ENCODE measurements at regions not wholly inside any gene's neighbourhood (a gene's known extent, or its start where the extent isn't known, plus 50 kb on each side); places are given as distances from the start of the nearest gene placed in this dataset.
A peak's percentile ranks its signal among the peaks of the same experiment; 100 is the strongest.

DNA sequence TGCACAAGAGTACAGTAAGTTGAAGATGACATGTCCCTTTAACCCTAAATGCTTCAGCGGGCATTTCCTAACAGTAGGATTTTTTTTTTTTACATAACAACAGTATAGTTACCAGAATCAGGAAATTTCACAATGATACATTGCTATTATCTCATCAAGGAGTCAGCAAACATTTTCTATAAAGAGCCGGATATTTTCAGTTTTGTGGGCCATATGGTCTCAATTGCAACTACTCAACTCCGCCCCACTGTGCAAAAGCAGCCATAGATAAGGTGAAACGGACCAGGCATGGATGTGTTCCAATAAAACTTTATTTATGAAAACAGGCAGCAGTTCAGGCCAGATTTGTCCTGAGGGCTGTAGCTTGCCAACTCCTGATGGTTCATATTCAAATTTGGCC is 130.6 kb downstream of the SMAD6 start:
- no peak for DNase-seq (ENCODE audit: low read depth, low spot score)

DNA sequence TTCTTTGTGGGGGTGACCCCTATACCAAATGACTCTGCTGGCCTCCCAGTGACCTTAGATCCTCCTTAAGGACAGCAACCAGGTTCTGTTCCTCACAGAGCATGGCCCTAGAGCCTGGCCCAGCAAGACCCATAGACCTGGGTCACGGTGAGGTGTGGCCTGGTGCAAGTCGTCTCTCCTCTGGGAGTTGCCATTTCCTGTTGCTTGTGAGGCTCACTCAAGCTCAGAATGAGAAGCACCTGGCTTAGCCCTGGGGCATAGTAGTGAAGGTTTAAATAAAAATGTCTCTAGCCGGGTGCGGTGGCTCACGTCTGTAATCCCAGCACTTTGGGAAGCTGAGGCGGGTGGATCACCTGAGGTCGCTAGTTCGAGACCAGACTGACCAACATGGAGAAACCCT is 131.3 kb downstream of the SMAD6 start:
- DNase-seq (ENCODE audit: low read depth, low spot score) = no peak

DNA sequence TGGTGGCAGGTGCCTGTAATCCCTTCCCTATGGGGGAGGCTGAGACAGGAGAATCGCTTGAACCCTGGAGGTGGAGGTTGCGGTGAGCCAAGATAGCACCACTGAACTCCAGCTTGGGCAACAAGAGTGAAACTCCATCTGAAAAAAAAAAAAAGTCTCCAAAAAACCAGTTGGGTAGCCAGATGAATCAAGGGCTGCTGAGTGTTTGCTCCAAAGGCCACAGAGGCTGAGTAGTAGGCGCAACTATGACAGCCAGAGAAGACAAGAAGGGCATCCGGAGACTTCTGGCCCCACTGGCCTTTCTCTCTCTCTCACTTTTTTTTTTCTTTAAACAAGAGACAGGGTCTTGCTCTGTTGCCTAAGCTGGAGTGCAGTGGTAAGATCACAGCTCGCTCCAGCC is 131.8 kb downstream of the SMAD6 start:
- DNase-seq (ENCODE audit: low read depth, low spot score) = no peak

DNA sequence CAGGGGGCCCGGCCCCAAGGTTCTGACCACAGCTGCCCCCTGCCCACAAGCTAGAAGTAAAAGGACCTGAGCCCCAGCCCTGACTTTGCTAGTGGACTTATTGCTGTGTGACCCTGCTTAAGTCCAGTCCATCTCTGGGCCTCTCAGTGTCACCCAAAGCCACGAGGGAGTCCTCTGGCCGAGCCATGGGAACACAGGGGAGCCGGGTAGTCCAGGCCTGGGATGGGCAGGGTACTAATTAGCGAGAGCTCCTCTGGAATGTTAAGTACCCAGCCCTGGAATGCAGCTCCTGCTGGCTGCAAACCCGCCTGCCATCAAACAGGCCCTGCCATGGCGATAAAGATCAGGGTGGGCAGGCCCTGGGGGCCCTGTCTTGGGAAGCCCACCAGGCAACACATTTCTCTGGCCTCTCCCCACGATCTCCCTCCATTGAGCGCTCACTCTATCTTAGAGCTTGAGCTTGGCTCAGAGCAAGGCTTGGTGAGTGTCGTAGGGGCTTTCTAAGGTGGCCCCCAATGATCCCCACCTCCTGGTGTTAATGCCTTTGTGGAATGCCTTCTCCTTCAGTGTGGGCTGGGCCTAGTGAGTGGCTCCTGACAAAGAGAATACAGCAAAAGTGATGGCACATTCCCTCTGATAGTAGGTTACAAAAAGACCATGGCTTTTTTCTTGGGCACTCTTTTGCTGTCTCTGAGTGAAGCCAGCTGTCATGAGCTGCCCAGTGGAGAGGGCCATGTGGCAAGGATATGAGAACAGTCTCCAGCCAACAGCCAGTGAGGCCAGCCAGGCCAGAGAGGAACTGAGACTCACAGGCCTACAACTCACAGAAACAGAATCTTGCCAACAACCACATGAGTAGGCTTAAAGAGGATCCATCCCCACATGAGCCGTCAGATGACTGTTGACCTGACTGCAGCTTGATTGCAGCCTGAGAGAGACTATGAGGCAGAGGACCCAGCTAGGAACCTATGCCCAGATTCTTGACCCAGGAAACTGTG is 133.1 kb downstream of the SMAD6 start:
- DNase-seq (ENCODE audit: low read depth, low spot score) = no peak

DNA sequence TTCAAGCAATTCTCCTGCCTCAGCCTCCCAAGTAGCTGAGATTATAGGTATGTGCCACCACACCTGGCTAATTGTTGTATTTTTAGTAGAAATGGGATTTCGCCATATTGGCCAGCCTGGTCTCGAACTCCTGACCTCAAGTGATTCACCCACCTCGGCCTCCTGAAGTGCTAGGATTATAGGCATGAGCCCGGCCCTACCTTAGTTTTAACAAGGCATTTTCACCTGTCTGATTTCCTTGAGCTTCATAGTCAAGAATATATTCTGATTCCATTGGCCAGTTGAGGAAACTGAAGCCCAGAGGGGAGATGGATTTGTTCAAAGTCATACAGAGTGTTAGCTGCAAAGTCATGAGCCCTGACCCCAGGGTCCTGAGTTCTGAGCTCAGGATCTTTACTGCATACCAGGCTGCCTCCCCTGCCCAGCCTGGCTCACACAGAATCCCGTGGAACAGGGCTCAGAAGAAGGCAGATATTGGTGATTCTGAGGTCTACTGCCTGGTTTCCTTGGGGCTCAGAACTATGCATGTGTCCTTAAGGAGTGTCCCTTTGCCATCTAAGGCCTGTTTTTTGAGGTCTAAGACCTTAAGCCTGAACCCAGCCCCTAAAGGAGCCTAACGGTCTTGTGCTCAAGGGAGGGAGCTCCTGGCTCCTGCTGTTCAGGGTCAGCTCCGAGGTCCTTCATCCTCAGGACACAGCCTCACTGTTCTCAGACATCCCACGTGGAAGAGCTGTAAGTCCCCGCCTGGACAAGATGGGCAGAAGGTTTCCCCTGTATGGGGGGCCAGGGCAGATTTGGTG is 134.4 kb downstream of the SMAD6 start:
- DNase-seq (ENCODE audit: low read depth, low spot score) = no peak

DNA sequence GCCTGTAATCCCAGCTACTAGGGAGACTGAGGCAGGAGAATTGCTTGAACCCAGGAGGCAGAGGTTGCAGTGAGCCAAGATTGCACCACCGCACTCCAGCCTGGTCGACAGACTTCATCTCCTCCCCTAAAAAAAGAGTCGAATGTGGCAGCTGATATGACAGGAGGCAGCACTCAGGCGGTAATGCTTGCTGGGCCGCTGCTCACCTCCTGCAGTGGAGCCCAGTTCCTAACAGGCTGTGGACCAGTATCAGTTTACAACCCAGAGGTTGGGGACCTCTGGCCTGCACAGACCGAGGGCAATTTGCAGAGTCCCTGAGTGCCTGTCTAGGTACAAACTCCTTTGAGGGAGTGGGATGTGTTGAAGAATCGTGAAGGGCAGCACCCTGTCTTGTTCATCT is 136.2 kb downstream of the SMAD6 start:
- DNase-seq (ENCODE audit: low read depth, low spot score) = no peak

DNA sequence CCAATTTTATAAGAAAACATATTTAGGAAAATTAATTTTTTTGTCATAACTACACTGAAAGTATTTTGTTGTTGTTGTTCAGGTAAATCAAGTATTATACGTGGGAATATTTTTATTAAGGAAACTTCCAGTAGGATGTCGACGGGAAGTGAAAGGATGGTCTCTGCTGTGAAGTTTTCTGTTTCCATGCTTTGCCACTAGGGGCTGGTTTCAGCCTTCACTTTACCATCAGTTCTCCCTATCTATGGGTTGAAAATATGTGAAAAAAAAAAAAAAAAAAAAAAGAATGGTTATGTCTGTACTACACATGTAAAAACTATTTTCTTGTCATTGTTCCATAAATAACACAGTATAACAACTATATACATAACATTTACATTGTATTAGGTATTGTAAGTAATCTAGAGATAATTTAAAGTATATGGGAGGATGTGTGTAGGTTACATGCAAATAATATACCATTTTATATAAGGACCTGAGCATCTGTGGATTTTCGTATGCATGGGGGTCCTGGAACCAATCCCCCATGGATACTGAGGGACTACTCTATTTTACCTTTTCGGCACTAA is 136.7 kb downstream of the SMAD6 start:
- no peak for DNase-seq (ENCODE audit: low read depth, low spot score)

DNA sequence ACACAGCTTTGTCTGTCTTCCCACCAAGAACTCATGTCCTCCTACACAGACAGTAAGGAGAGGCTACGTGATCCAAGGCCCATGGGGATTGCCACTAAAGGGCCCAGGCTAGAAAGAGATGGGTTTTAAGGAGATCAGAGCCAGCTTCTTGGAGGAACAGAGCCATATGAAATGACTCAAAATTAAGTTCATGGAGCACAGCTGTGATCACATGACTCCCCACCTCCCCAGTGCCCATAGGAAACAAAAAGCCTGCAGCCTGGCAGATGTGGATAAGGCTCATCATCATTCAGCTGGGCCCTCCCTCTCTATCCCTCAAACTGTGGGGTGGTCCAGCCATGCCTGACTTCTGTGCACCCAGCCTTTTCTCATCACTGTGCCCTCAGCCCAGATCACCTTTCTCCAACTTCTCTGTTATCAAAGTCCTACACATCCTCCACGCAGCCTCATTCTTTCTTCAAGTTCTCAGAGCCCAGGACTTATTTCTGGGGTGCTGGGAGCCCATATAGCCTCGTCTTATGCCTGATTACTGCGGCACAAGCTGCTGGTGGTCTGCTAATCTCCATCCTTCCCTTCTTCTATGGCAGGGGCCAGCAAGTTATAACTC is 137.6 kb downstream of the SMAD6 start:
- no peak for DNase-seq (ENCODE audit: low read depth, low spot score)

DNA sequence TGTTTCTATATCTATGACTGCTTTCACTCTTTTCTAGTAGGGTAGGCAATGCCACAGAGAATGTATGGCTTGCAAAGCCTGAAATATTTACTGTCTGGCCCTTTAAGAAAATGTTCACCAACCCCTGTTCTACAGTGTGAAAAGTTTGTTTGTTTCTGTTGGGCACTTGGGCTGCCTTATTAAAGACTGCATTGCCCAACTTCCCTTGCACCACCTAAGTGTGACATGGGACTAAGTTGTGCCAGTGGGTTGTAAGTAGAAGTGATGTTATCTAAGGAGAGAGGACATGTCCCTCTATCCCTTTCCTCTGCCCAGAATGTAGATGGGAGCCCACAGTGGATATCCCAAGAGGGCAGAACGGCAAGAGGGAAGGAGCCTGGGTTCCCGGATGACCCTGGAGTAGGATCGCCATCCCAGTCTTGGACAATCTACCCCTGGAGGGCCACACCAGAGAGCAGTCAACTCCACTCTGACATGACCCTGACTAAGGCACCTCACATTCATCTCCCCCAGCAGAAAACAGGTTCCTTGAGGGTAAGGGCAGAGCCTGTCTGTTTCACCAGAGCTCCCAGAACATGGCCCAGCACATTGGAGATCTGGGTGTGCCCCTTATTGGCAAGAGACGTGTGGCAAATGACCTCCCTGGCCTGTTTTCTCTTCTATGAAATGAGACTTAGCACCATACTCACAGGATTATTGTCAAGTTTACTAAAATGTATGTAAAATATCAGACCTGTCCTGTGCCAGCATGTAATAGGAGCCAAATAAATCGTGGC is 138.8 kb downstream of the SMAD6 start:
- DNase-seq (ENCODE audit: low read depth, low spot score) = no peak

DNA sequence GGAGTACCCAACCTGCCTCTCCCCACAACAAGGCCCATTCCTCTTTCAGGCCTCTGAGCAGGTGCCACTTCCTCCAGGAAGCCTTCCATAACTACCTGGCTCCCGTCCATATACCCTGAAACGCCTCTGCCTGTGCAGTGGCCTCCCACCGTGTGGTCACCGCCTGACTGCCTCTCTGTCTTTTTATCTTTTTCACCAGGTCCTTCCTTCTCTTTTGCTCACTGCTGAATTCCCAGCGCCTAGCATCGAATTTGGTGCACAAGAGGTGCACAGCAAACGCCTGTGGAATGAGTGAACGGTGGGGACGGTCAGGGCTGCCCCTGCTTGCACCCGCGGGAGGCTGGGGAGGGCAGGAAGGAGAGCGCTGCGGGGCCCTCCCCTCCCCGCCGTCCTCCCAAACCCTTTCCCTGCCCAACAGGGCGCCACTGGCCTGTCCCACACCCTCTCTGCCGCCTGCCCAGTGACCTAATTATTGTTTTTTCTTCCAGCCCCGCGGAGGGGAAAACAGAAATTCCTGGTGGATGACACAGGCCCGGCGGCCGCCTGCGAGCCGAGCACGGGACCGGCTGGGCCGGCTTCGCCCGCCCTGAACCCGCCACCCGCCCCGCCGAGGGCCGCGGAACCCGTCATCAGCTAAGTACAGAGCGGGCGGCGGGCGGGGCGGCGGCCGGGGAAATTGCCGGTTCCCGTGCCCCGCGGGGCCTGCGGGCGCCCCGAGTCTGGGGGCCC is 140.1 kb downstream of the SMAD6 start:
- peak; percentile 82 for DNase-seq (ENCODE audit: low read depth, low spot score)

DNA sequence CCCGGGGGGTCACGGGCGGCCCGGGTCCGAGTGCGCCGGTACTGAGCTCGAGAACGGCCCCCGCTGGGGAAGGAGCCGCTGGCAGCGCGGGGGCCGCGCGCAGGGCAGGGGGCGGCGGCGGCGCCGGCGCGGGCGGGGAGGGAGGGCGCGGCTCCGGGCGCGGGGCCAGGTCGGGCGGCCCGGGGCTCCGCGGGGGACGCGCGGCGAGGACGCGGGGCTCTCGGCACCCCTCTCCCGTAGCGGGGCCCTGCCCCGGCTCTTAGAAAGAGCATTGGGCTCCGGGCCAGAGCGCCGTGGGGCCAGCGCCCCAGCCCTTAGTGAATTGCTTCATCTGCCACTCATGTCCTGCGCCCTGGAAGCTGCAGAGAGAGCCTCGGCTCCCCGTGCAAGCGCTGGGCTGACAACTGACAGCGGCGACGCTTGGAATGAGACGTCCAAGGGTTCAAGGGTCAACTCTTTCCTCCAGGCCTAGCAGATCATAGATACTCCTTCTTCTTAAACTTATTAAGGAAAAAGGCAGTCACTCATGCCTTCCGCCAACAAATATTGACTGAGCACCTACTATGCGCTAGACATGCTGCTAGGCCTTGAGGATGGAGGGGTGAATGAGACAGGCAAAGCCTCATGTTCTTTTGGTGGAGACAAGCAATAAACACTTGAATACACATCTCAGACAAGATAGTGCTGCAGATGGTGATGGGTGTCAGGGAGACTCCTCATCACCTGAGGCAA is 140.8 kb downstream of the SMAD6 start:
- DNase-seq (ENCODE audit: low read depth, low spot score) = no peak

DNA sequence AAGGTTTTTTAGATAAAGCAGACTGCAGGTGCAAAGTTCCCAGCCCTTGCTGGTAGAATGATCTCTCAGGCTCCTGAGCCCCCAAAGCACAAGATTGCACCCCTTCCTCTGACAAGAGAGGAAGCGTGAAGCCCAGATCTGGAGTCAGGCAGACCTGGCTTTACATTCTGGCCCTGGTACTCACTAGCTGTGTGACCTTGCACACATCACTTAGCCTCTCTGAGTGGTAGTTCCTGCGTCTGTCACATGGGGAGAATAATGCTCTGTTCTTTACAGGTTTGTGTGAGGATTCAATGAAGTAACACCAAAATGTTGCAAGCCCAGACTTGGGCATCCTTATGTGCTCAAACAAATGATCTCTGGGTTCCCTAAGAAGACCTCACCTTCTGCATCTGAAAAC is 141.5 kb downstream of the SMAD6 start:
- DNase-seq (ENCODE audit: low read depth, low spot score) = no peak

DNA sequence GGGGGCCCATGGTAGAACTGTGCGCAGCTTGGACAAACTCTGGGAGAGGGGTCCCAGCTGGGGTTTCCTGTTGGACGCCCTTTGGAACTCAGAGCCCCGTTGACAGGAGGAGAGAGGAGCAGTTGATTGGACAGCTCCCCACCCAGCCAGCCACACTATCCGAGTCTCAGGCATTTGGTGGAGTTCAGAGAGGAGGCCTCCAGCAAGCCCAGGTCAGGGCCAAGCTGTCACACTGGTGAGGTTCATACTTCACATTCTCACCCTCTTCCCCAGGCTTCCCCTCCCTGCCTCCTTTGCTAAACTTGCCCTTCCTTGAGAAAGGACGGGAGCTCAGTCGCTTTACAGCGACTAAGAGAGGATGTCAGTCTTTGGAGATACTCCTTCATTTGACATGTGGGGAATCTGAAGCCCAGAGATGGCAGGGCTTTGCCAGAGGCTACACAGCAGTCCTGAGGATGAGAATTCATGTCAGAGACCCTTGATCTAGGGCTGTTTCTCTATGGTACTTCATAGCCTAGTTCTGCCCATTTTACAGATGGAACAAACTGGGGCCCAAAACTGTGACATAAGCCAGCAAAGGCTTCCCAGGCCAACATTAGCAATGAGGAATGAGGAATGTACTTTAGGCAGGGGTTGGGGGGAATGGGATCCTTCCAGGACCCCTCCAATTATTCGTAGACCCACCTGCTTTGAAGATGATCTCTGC is 142.2 kb downstream of the SMAD6 start:
- DNase-seq (ENCODE audit: low read depth, low spot score) = no peak

DNA sequence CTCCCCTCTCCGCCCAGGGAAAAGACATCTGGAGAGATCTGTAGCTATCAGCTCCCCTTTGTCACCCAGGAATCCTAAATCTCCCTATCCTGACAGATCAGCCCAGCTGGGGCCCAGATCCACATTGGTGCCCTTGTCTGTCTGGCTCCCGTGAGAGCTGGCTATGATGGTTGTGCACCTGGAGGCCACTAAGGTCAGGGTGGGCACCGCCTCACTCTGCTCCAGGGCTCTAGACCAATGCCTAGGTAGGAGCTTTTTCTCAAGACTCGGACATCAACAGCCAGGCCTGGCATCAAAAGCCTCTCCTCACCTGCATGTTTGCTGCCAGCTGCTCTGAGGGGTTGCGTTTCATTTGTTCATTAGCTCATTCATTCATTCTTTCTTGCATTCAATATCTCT is 142.7 kb downstream of the SMAD6 start:
- DNase-seq (ENCODE audit: low read depth, low spot score) = no peak

DNA sequence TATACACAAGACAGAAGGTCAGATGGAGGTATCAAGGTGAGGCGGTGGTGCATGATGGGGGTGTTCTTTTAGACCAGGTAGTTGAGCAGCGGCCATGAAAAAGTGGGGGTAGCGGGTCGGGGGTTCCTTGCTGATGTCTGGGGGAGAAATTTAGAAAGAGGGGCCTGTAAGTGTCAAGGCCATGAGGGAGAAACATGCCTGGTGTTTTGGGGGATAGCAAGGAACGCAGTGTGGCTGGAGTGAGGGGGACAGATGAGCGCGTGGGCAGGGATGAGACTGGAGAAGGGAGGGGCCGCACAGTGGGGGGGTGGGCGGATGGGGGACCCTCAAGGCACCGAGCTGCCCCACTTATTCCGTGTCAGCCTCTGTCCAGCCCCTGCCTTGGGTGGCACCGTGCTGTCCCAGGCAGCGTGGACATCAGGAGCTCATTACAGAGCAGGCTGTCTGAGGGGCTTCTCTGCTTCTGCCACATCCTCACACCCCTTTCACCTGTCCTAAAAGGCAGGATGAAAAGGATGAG is 143.3 kb downstream of the SMAD6 start:
- DNase-seq (ENCODE audit: low read depth, low spot score) = no peak

DNA sequence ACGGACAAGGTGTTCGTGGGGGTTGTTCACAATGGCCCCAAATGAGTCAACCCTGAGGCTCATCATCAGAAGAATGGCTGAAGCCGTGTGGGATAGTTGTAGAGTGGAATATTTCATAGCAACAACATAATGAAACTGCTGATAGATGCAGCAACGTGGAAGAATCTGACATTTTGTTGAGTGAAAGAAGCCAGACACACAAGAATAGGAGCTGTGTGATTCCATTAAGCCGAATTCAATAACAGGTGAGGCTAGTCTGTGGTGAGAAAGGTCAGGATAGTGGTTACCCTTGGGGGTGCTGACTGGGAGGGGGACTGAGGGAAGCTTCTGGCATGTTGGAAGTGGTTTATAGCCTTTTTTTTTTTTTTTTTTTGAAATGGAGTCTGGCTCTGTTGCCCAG is 144.0 kb downstream of the SMAD6 start:
- DNase-seq (ENCODE audit: low read depth, low spot score) = no peak

DNA sequence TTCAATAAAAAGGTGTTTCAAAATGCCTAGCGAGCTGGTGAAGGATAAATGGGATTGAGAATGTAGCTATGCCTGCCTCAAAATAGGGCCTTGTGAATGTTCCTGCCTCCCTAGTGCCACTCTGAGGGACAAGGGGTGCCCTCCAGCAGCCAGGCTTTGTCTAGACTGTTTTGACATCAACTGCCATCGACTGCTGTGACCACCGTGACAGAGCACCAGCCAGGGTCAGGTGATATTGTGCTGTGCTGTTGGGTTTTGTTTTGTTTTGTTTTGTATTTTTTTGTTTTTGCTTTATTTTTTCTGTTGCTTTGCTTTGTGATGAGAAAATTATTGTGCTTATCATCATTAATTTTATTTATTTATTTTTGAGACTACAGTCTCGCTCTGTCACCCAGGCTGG is 144.8 kb downstream of the SMAD6 start:
- no peak for DNase-seq (ENCODE audit: low read depth, low spot score)

DNA sequence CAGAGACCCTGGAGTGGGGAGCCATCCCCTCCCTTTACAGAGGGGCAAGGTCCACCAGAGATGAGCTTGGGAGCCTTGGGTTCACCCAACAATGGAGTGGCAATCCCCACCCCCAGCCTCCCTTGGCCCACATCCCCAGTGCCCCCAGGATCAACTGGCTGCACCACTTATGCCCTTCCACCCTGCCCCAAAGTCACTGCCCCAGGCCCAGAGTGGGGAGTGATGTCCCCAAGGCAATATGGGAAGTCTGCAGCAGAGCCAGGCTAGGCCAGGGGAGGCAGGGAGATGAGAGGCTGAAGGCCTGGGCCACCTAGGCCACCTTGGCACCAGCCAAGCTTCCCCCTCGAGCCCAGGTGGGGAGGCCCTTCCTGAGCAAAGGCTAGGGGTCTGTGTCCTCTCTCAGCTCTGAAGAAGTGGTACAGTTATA is 145.5 kb downstream of the SMAD6 start:
- no peak for DNase-seq (ENCODE audit: low read depth, low spot score)

DNA sequence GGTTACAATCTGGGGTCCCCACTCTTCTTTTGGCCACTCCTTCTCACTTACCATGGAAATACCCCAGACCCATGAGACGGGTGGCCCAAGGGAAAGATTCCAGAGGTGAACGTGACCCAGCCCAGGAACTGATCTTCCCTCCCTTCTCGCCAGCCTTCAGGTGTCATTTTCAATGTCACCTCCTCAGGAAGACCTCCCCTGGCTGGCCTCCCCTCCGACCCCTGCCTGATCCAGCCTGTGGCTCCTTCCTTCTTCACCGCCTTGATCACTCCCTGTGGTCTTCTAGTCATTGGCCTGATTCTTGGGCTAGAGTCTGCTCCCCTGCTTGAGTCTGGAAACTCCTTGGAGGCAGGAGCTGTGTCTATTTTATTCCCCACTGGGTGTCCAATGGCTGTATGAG is 146.1 kb downstream of the SMAD6 start:
- no peak for DNase-seq (ENCODE audit: low read depth, low spot score)

Measured in smooth muscle cell of the brain vasculature (primary cell).